ENCODE measurements at regions not wholly inside any gene's neighbourhood (a gene's known extent, or its start where the extent isn't known, plus 50 kb on each side); places are given as distances from the start of the nearest gene placed in this dataset.

- Histone ChIP-seq H3K4me3 (ENCODE audit: low read depth in 2 of 2, low read length in 2 of 2) (no peak overlapping the region), H3K27ac (ENCODE audit: low read length) (no peak overlapping the region), H3K27me3 (ENCODE audit: control insufficient read depth, insufficient read depth, low read length) (no peaks in the 10 kb centered on the region), H3K4me1 (ENCODE audit: control insufficient read depth, insufficient read depth, low read length) (no peaks in the 10 kb centered on the region), H3K36me3 (ENCODE audit: control insufficient read depth, insufficient read depth, low read length) (no peaks in the 10 kb centered on the region), H3K9me3 (ENCODE audit: control insufficient read depth, insufficient read depth, low read depth, low read length) (no peaks in the 10 kb centered on the region)
- ChIA-PET POLR2A (no interaction called here), CTCF (no interaction called here)
- in situ Hi-C loops (cut with HindIII; ENCODE audit: low pct_unique_long_range_greater_than_20kb, low sequenced_read_pairs) (no loop called here), intact Hi-C loops (cut with micrococcal nuclease; ENCODE audit: unreplicated experiment) (no loop called here)
- ATAC-seq (no peak), DNase-seq (ENCODE audit: low read depth, low spot score) (no peak)
- no TSS peak for BruUV-seq (replicated peaks)
- TF ChIP-seq REST (IDR thresholded peaks at IDR 0.05; ENCODE audit: insufficient read depth in 1 of 2, low read depth in 2 of 2, low read length in 1 of 2) (no peak), POLR2AphosphoS5 (IDR thresholded peaks at IDR 0.05; ENCODE audit: low read depth, low read length) (no peak), SIN3A (IDR thresholded peaks at IDR 0.05; ENCODE audit: borderline replicate concordance, insufficient read depth, low read depth, low read length) (no peak), CTCF (IDR thresholded peaks at IDR 0.05) (no peak), TCF7L2 (IDR thresholded peaks at IDR 0.05; ENCODE audit: low read depth, low read length) (no peak)
Measured at GRCh38 chr13:73658639-73659038, 475.6 kb downstream of the KLF12 start.

GRCh38 chr13:73657821-73658540 is 476.2 kb downstream of the KLF12 start:
- ChIA-PET POLR2A (no interaction called here), CTCF (no interaction called here)
- Histone ChIP-seq H3K4me1 (ENCODE audit: control insufficient read depth, insufficient read depth, low read length) (no peaks in the 10 kb centered on the region), H3K9me3 (ENCODE audit: control insufficient read depth, insufficient read depth, low read depth, low read length) (no peaks in the 10 kb centered on the region), H3K36me3 (ENCODE audit: control insufficient read depth, insufficient read depth, low read length) (no peaks in the 10 kb centered on the region), H3K4me3 (ENCODE audit: low read depth in 2 of 2, low read length in 2 of 2) (no peak overlapping the region), H3K27ac (ENCODE audit: low read length) (no peak overlapping the region), H3K27me3 (ENCODE audit: control insufficient read depth, insufficient read depth, low read length) (no peaks in the 10 kb centered on the region)
- no peak for TF ChIP-seq CTCF (IDR thresholded peaks at IDR 0.05)
- no peak for TF ChIP-seq SIN3A (IDR thresholded peaks at IDR 0.05; ENCODE audit: borderline replicate concordance, insufficient read depth, low read depth, low read length)
- TF ChIP-seq REST (IDR thresholded peaks at IDR 0.05; ENCODE audit: insufficient read depth in 1 of 2, low read depth in 2 of 2, low read length in 1 of 2), result no peak
- no peak for TF ChIP-seq TCF7L2 (IDR thresholded peaks at IDR 0.05; ENCODE audit: low read depth, low read length)
- no peak for TF ChIP-seq POLR2AphosphoS5 (IDR thresholded peaks at IDR 0.05; ENCODE audit: low read depth, low read length)
- no peak for ATAC-seq
- intact Hi-C loops (cut with micrococcal nuclease; ENCODE audit: unreplicated experiment) (no loop called here), in situ Hi-C loops (cut with HindIII; ENCODE audit: low pct_unique_long_range_greater_than_20kb, low sequenced_read_pairs) (no loop called here)
- no peak for DNase-seq (ENCODE audit: low read depth, low spot score)
- no TSS peak for BruUV-seq (replicated peaks)
